ENCODE measurements at regions not wholly inside any gene's neighbourhood (a gene's known extent, or its start where the extent isn't known, plus 50 kb on each side); places are given as distances from the start of the nearest gene placed in this dataset.

DNA sequence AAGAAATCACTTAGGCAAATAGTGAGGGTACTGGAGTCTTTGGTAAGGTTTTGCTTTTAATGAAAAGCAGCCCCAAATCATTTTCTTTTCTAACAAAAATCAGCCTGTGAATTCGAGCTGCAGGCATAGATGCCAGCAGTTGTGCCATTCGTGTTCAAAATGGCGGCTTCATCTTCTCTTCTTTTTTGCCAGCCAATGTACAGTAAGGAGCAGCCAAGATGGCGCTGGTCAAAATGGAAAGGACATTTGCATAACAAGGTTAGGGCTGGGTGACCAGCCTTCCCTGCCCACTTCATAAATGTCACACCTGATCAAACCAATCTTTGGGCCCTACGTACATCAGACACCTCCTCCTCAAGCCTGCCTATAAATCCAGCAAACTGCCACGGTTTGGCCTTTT lies 100.2 kb upstream of the RGS1 start:
- CTCF ChIA-PET = interaction anchor here (2.3 kb wide), 1 partner anchor 136 kb away, joined by 12 read pairs; no protein-coding TSS in a partner anchor
- H3K27ac ChIP-seq = no peak overlapping the region
- TF ChIP-seq, protein P1, sequence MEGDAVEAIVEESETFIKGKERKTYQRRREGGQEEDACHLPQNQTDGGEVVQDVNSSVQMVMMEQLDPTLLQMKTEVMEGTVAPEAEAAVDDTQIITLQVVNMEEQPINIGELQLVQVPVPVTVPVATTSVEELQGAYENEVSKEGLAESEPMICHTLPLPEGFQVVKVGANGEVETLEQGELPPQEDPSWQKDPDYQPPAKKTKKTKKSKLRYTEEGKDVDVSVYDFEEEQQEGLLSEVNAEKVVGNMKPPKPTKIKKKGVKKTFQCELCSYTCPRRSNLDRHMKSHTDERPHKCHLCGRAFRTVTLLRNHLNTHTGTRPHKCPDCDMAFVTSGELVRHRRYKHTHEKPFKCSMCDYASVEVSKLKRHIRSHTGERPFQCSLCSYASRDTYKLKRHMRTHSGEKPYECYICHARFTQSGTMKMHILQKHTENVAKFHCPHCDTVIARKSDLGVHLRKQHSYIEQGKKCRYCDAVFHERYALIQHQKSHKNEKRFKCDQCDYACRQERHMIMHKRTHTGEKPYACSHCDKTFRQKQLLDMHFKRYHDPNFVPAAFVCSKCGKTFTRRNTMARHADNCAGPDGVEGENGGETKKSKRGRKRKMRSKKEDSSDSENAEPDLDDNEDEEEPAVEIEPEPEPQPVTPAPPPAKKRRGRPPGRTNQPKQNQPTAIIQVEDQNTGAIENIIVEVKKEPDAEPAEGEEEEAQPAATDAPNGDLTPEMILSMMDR (conservative IDR thresholded peaks at IDR 0.05; ENCODE audit: low read depth) = no peak
- POLR2A ChIA-PET (ENCODE audit: low non-redundant PET) = no interaction called here
- no peak for DNase-seq (ENCODE audit: low spot score)

DNA sequence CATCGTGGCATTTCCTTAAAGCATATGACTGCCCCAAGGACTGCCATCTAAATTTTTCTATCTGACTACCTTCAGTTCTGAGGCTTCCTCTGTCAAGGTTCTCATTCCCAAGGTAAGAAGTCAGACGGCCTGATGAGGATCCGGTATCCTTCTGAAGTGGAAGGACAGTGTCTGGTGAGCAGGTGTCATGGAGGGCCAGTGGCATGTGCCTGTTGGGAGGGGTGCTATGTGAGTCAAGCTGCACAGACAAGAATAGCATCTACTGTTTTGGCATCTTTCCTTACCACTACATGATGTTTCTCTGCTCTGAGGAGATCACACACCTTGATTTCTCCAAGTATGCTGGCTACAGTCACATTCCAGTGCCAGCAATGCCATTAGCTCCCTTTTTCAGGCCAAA lies 99.6 kb upstream of the RGS1 start:
- ChIA-PET POLR2A (ENCODE audit: low non-redundant PET) (no interaction called here), CTCF (interaction anchor here (0.6 kb wide), 1 partner anchor 103 kb away, joined by 8 read pairs; no protein-coding TSS in a partner anchor)
- no peak overlapping the region for H3K27ac ChIP-seq
- TF ChIP-seq, protein P1 (conservative IDR thresholded peaks at IDR 0.05; ENCODE audit: low read depth) = no peak
- no peak for DNase-seq (ENCODE audit: low spot score)

DNA sequence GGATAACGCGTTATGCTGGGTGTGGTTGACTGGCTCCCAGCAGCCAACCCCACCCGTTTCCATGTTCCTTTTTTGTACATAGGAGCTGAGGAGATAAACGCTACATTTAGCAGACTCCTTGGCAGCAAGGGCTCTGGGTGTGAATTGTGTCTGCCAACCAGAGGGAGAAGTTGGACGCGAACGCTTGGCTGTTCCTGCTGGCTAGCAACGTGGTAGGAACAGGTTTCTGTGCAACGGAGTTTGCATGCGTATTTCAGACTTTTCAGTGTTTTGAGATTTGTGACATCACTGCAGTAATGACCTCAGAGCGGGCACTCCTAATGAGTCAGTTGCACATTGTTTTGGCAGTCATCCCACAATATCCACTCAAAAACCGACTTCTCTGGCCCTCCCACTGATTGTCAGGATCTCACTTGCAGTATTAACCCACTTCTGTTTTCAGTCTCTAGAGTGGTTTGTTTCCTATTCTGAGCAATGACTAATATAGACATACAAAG lies 98.7 kb upstream of the RGS1 start:
- no peak overlapping the region for H3K27ac ChIP-seq
- ChIA-PET POLR2A (ENCODE audit: low non-redundant PET) (no interaction called here), CTCF (interaction anchor here (0.8 to 1.3 kb wide), 3 partner anchors 103 to 201 kb away, joined by 3 to 5 read pairs (median 5); no protein-coding TSS in a partner anchor)
- no peak for DNase-seq (ENCODE audit: low spot score)
- TF ChIP-seq, protein P1 (conservative IDR thresholded peaks at IDR 0.05; ENCODE audit: low read depth) = no peak

DNA sequence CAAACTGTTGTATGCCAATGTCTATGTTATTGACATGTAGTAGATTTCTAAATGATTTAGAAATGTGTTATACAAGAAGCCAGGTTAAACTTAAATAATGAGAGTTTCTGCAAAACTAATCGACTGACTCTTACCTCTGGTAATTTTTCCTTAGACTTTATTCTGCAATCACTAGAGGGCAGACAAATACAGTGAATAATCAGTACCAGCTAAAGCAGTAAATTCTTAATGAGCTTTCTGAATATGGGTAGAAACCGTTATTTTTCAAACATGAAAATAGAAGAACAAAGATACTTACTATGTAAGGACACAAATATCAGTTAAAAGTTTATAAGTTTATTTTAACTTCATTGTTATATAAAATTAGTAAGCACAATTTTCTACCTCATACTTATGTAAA lies 97.9 kb upstream of the RGS1 start:
- CTCF ChIA-PET = interaction anchor here (0.7 to 1.3 kb wide), 7 partner anchors 100 to 201 kb away, joined by 3 to 5 read pairs (median 3); no protein-coding TSS in a partner anchor
- POLR2A ChIA-PET (ENCODE audit: low non-redundant PET) = no interaction called here
- TF ChIP-seq, protein P1 (conservative IDR thresholded peaks at IDR 0.05; ENCODE audit: low read depth) = peak; percentile 53
- H3K27ac ChIP-seq = no peak overlapping the region
- peak; percentile 48 for DNase-seq (ENCODE audit: low spot score)

DNA sequence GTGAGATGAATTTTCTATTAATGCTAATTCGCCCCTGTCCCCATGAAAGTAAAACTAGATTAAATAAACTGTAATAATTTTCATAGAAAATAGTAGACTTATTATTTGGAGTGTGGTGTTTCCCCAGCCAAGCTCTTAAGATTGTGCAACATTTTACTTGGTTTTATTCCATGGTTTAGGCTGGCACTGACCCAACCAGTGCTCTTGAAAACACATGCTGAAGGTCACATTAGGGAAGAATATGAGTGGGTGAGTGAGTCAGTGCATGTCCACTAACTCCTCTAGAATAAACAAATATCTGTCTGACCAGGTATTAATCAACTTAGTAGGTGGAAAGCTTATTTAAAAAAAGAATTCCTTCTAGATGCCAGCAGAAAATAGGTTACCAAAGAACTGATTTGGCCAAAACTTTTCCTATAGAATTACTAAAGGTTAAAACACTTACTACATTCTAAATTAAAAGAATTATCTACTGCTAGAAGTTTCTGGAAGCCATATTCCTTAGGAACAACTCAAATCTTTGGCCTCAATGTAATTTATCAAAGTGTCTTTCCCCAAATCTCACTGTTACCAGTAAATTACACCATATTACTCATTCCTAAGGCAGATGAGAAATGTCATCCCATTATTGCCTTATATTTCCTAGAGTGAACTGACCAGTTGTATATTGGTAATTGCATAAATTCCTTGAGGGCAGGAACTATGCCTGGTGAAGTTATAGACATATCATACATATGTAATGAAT lies 89.7 kb upstream of the RGS1 start:
- ChIA-PET POLR2A (ENCODE audit: low non-redundant PET) (no interaction called here), CTCF (no interaction called here)
- no peak overlapping the region for H3K27ac ChIP-seq
- TF ChIP-seq, protein P1 (conservative IDR thresholded peaks at IDR 0.05; ENCODE audit: low read depth) = no peak
- DNase-seq (ENCODE audit: low spot score) = peak; percentile 71

DNA sequence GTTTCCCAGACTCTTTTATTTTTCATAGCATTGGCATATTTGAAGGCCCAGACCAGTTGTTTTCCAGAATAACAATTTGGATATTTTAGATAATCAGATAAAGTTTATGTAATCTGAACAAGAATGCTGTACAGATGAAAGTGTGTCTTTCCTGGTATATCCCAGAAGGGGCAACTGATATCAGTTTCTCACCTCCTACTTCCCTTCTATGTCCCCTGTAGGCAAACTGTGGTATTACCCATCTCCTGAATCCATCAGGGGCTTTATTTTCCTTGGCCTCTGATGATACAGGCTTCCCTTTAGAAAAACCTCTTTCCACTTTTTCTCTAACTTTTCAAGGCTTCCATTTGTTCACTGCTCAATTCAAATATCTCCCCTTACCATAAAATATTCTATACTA lies 87.5 kb upstream of the RGS1 start:
- TF ChIP-seq, protein P1 (conservative IDR thresholded peaks at IDR 0.05; ENCODE audit: low read depth) = no peak

More for the DNA sequence above, 87.5 kb upstream of the RGS1 start:
- peak; percentile 8 for DNase-seq (ENCODE audit: low spot score)
- POLR2A ChIA-PET (ENCODE audit: low non-redundant PET) = no interaction called here
- no peak overlapping the region for H3K27ac ChIP-seq
- CTCF ChIA-PET = no interaction called here

Data from RWPE1 (cell line).